Body of pancreas (tissue), 4 donors: ENCODE measurements at regions not wholly inside any gene's neighbourhood (a gene's known extent, or its start where the extent isn't known, plus 50 kb on each side); places are given as distances from the start of the nearest gene placed in this dataset.

ENCODE experiments used
- ATAC-seq: fragments of 150-250 bp; one replicate; pipeline ENCODE4 v1.9.1; 2016
- DNase-seq, 4 donors: peaks; one replicate each; pipeline ENCODE4 v3.0.0-alpha.2; 2019
- H3K27ac ChIP-seq, 4 donors: fragments of 200-600 bp; sonication (generic); 1 replicate in 3 of 4; 2 replicates in 1 of 4; pipeline versions ENCODE4 v1.5.1 to v1.6.1; 2016 to 2019; ENCODE audit warnings: mild to moderate bottlenecking in 1 of 4, mixed read lengths in 1 of 4, moderate library complexity in 1 of 4
- H3K27me3 ChIP-seq, 2 donors: fragments of 200-600 bp; sonication (generic); one replicate each; pipeline ENCODE4 v1.6.0; 2016; ENCODE audit warnings: mild to moderate bottlenecking in 1 of 2
- H3K36me3 ChIP-seq, 2 donors: fragments of 200-600 bp; sonication (generic); replicated peaks in 1 of 2; 2 replicates each; pipeline ENCODE4 v1.5.1; 2016; ENCODE audit warnings: low read depth in 2 of 2; ENCODE audit not compliant: insufficient read depth in 1 of 2
- H3K4me1 ChIP-seq: fragments of 200-600 bp; sonication (generic); one replicate; pipeline ENCODE4 v1.6.0; 2016
- H3K4me3 ChIP-seq, 2 donors: fragments of 200-600 bp; sonication (generic); 1 replicate in 1 of 2; 2 replicates in 1 of 2; pipeline ENCODE4 v1.5.1; 2016 to 2019
- H3K9me3 ChIP-seq, 3 donors: fragments of 200-600 bp; sonication (generic); 1 replicate in 2 of 3; 2 replicates in 1 of 3; pipeline ENCODE4 v1.5.1; 2016
- CTCF ChIP-seq, 7 experiments: fragments of 450-650 bp in 4 of 7; fragments of 200-600 bp in 3 of 7; sonication (generic) in 3 of 7; IDR thresholded peaks; one replicate each; pipeline ENCODE4 v1.5.1; 2016 to 2019; ENCODE audit warnings: antibody characterized with exemption in 7 of 7
- POLR2A ChIP-seq, 3 donors: fragments of 450-650 bp; IDR thresholded peaks; one replicate each; pipeline ENCODE4 v1.6.1; 2016; ENCODE audit warnings: antibody characterized with exemption in 3 of 3, mild to moderate bottlenecking in 2 of 3
- WGBS, 2 donors: methylation state at CpG; one replicate each; pipeline ENCODE4 v1.1.5; 2017; 5-methylcytosine and 5-hydroxymethylcytosine counted together
- intact Hi-C: fragments of 100-400 bp; cut with DNase I; formaldehyde crosslinking; loops from one replicate; pipeline ENCODE4 v1.15.1; 2023

- Histone ChIP-seq H3K27ac (no peak overlapping the region), H3K36me3 (no peaks in the 10 kb centered on the region), H3K4me1 (no peaks in the 10 kb centered on the region), H3K27me3 (no peaks in the 10 kb centered on the region), H3K4me3 (no peak overlapping the region), H3K9me3 (no peaks in the 10 kb centered on the region)
- DNase-seq = no peak
- WGBS, 2 donors = 66 to 69% methylated on average over 3 of the region's 3 CpGs
- intact Hi-C loops = no loop called here
- ATAC-seq = no peak
- TF ChIP-seq CTCF (IDR thresholded peaks at IDR 0.05) (no peak), POLR2A (IDR thresholded peaks at IDR 0.05) (no peak)
Observed at GRCh38 chr7:28338041-28338440, 74.3 kb upstream of the CREB5 start.

- WGBS, 2 donors = 94 to 100% methylated on average over 1 of the region's 1 CpG
- no peaks in the 10 kb centered on the region for H3K36me3 ChIP-seq
- no peaks in the 10 kb centered on the region for H3K4me1 ChIP-seq
- TF ChIP-seq CTCF (IDR thresholded peaks at IDR 0.05) = no peak
- TF ChIP-seq POLR2A (IDR thresholded peaks at IDR 0.05) = no peak
- no peaks in the 10 kb centered on the region for H3K9me3 ChIP-seq
- no peak overlapping the region for H3K27ac ChIP-seq
- ATAC-seq (no peak), DNase-seq (no peak)
- H3K27me3 ChIP-seq = no peaks in the 10 kb centered on the region
- intact Hi-C loops = no loop called here
- H3K4me3 ChIP-seq = no peak overlapping the region
Observed at GRCh38 chr7:28343462-28343861, 68.9 kb upstream of the CREB5 start.

GRCh38 chr7:28346256-28346655, 66.1 kb upstream of the CREB5 start:
- no peak for ATAC-seq
- no peaks in the 10 kb centered on the region for H3K36me3 ChIP-seq
- intact Hi-C loops = no loop called here
- no peak overlapping the region for H3K27ac ChIP-seq
- H3K27me3 ChIP-seq = no peaks in the 10 kb centered on the region
- DNase-seq = no peak
- H3K4me1 ChIP-seq = no peaks in the 10 kb centered on the region
- no peak overlapping the region for H3K4me3 ChIP-seq
- WGBS, 2 donors = 63% methylated on average over 1 of the region's 1 CpG
- TF ChIP-seq POLR2A (IDR thresholded peaks at IDR 0.05) (no peak), CTCF (IDR thresholded peaks at IDR 0.05) (no peak)
- H3K9me3 ChIP-seq = no peaks in the 10 kb centered on the region

- intact Hi-C loops = no loop called here
Observed at GRCh38 chr7:28346676-28347363, 65.5 kb upstream of the CREB5 start.

More at GRCh38 chr7:28346676-28347363, 65.5 kb upstream of the CREB5 start:
- WGBS, 2 donors = 82 to 89% methylated on average over 3 of the region's 3 CpGs
- Histone ChIP-seq H3K36me3 (no peaks in the 10 kb centered on the region), H3K9me3 (no peaks in the 10 kb centered on the region), H3K27ac (no peak overlapping the region), H3K4me1 (no peaks in the 10 kb centered on the region), H3K27me3 (no peaks in the 10 kb centered on the region), H3K4me3 (no peak overlapping the region)
- DNase-seq (no peak), ATAC-seq (no peak)
- TF ChIP-seq POLR2A (IDR thresholded peaks at IDR 0.05) = no peak
- no peak for TF ChIP-seq CTCF (IDR thresholded peaks at IDR 0.05)
